ENCODE measurements at regions not wholly inside any gene's neighbourhood (a gene's known extent, or its start where the extent isn't known, plus 50 kb on each side); places are given as distances from the start of the nearest gene placed in this dataset.
"Not testable (repeated sequence)": the region's sequence is repeated elsewhere in the genome, so short reads cannot be mapped to it uniquely, and the experiment has no call there.

- no peak for TF ChIP-seq CTCF (IDR thresholded peaks at IDR 0.05)
- Mint-ChIP-seq H3K4me3 (no peak overlapping the region), H3K4me1 (peaks cover 14% of the 10 kb centered on the region), H3K27ac (no peak overlapping the region), H3K9me3 (peaks cover 2% of the 10 kb centered on the region), H3K27me3 (no peaks in the 10 kb centered on the region), H3K36me3 (ENCODE audit: low read depth) (no peaks in the 10 kb centered on the region)
- intact Hi-C loops (cut with micrococcal nuclease): no loop called here
- ATAC-seq (ENCODE audit: low read depth) (no peak), DNase-seq (no peak)
- POLR2A ChIA-PET: no interaction called here
- CTCF ChIA-PET: no interaction called here
Measured at GRCh38 chr6:175680-176079, 116.6 kb upstream of the DUSP22 start.

- ChIA-PET CTCF (no interaction called here), POLR2A (no interaction called here)
- no peak for TF ChIP-seq CTCF (IDR thresholded peaks at IDR 0.05)
- peaks cover 25% of the 10 kb centered on the region for H3K4me1 Mint-ChIP-seq
- no peak for DNase-seq
- intact Hi-C loops (cut with micrococcal nuclease): no loop called here
- H3K27me3 Mint-ChIP-seq: no peaks in the 10 kb centered on the region
- no peaks in the 10 kb centered on the region for H3K9me3 Mint-ChIP-seq
- H3K4me3 Mint-ChIP-seq: no peak overlapping the region
- ATAC-seq (ENCODE audit: low read depth): no peak
- no peak overlapping the region for H3K27ac Mint-ChIP-seq
- H3K36me3 Mint-ChIP-seq (ENCODE audit: low read depth): no peaks in the 10 kb centered on the region
Measured at GRCh38 chr6:176766-177165, 115.5 kb upstream of the DUSP22 start.

GRCh38 chr6:178119-178518 is 114.2 kb upstream of the DUSP22 start:
- DNase-seq (no peak), ATAC-seq (ENCODE audit: low read depth) (no peak)
- CTCF ChIA-PET: no interaction called here
- TF ChIP-seq CTCF (IDR thresholded peaks at IDR 0.05): no peak
- POLR2A ChIA-PET: no interaction called here
- Mint-ChIP-seq H3K4me3 (no peak overlapping the region), H3K27me3 (no peaks in the 10 kb centered on the region), H3K4me1 (peaks cover 37% of the 10 kb centered on the region), H3K36me3 (ENCODE audit: low read depth) (no peaks in the 10 kb centered on the region), H3K27ac (peak overlapping the region; percentile 59), H3K9me3 (no peaks in the 10 kb centered on the region)
- intact Hi-C loops (cut with micrococcal nuclease): no loop called here

GRCh38 chr6:178929-179328 is 113.4 kb upstream of the DUSP22 start:
- DNase-seq; H3K27me3 Mint-ChIP-seq; H3K27ac Mint-ChIP-seq; POLR2A ChIA-PET; ATAC-seq (ENCODE audit: low read depth); H3K9me3 Mint-ChIP-seq; intact Hi-C loops (cut with micrococcal nuclease); H3K36me3 Mint-ChIP-seq (ENCODE audit: low read depth); H3K4me3 Mint-ChIP-seq: not testable (repeated sequence)
- CTCF ChIA-PET: interaction anchor here (1.9 kb wide), 1 partner anchor 10 kb away, joined by 7 read pairs; no protein-coding TSS in a partner anchor
- peaks cover 43% of the 10 kb centered on the region for H3K4me1 Mint-ChIP-seq

- ATAC-seq (ENCODE audit: low read depth) (no peak), DNase-seq (no peak)
- Mint-ChIP-seq H3K4me1 (peaks cover 49% of the 10 kb centered on the region), H3K27ac (no peak overlapping the region), H3K9me3 (no peaks in the 10 kb centered on the region), H3K36me3 (ENCODE audit: low read depth) (no peaks in the 10 kb centered on the region), H3K27me3 (no peaks in the 10 kb centered on the region), H3K4me3 (no peak overlapping the region)
- POLR2A ChIA-PET: interaction anchor here (1.3 to 1.9 kb wide), 3 partner anchors 39 to 309 kb away, joined by 3 to 7 read pairs (median 5); partner anchors contain the start of gene IRF4
- TF ChIP-seq CTCF (IDR thresholded peaks at IDR 0.05): no peak
- intact Hi-C loops (cut with micrococcal nuclease): no loop called here
- CTCF ChIA-PET: interaction anchor here (1.3 to 1.9 kb wide), 3 partner anchors 10 to 48 kb away, joined by 3 to 8 read pairs (median 7); no protein-coding TSS in a partner anchor
Measured at GRCh38 chr6:179340-179950, 112.8 kb upstream of the DUSP22 start.

GRCh38 chr6:180091-180694 is 112.1 kb upstream of the DUSP22 start:
- not testable (repeated sequence) for H3K36me3 Mint-ChIP-seq (ENCODE audit: low read depth); H3K9me3 Mint-ChIP-seq; H3K27me3 Mint-ChIP-seq; ATAC-seq (ENCODE audit: low read depth); DNase-seq
- Mint-ChIP-seq H3K27ac (peak overlapping the region; percentile 74), H3K4me1 (peaks cover 56% of the 10 kb centered on the region), H3K4me3 (peak overlapping the region; percentile 60)
- ChIA-PET CTCF (interaction anchor here (1.3 to 1.9 kb wide), 4 partner anchors 9 to 47 kb away, joined by 3 to 8 read pairs (median 6); no protein-coding TSS in a partner anchor), POLR2A (interaction anchor here (1.2 to 1.9 kb wide), 5 partner anchors 9 to 309 kb away, joined by 3 to 7 read pairs (median 3); partner anchors contain the start of gene IRF4)
- intact Hi-C loops (cut with micrococcal nuclease): loop anchor here (5.0 kb wide), 1 partner anchor 292 kb away; no protein-coding TSS in a partner anchor
